OCI-LY3 (cell line): ENCODE measurements at regions not wholly inside any gene's neighbourhood (a gene's known extent, or its start where the extent isn't known, plus 50 kb on each side); places are given as distances from the start of the nearest gene placed in this dataset.

Experiments used
- H2AFZ ChIP-seq: fragments of 200-600, 300-600 bp; shearing (Covaris generic); 2 replicates; pipeline ENCODE4 v1.6.0; 2014; ENCODE audit warnings: antibody characterized with exemption, low read depth, low read length
- H3K27ac ChIP-seq: fragments of 200-600, 300-600 bp; sonication (generic); 2 replicates; pipeline ENCODE4 v1.5.1; 2014; ENCODE audit warnings: mild to moderate bottlenecking, low read length, moderate library complexity, mixed read lengths
- H3K27me3 ChIP-seq: fragments of 200-600, 300-600 bp; sonication (generic); 2 replicates; pipeline ENCODE4 v1.6.1; 2014; ENCODE audit warnings: low read depth, low read length, mixed read lengths
- H3K36me3 ChIP-seq: fragments of 200-600, 300-600 bp; sonication (generic); replicated peaks from 2 replicates; pipeline ENCODE3; 2014; ENCODE audit warnings: low read depth, low read length, mixed read lengths
- H3K4me1 ChIP-seq: fragments of 300-600, 200-600 bp; sonication (generic); 2 replicates; pipeline ENCODE4 v1.6.1; 2014; ENCODE audit warnings: low read length, mixed read lengths
- H3K4me2 ChIP-seq: fragments of 200-600, 300-600 bp; sonication (generic); 2 replicates; pipeline ENCODE4 v1.6.1; 2014; ENCODE audit warnings: low read length, mixed read lengths
- H3K4me3 ChIP-seq: fragments of 300-600, 200-600 bp; sonication (generic); 2 replicates; pipeline ENCODE4 v1.5.1; 2014; ENCODE audit warnings: antibody characterized with exemption, mild to moderate bottlenecking, low read length, moderate library complexity
- H3K79me2 ChIP-seq: fragments of 300-600, 200-600 bp; shearing (Covaris generic); 2 replicates; pipeline ENCODE4 v1.6.1; 2014; ENCODE audit warnings: mild to moderate bottlenecking, low read length, mixed read lengths
- H3K9ac ChIP-seq: fragments of 300-600, 200-600 bp; shearing (Covaris generic); 2 replicates; pipeline ENCODE4 v1.6.0; 2014; ENCODE audit warnings: mild to moderate bottlenecking, low read length, moderate library complexity
- H3K9me3 ChIP-seq: fragments of 200-600, 300-600 bp; shearing (Covaris generic); 2 replicates; pipeline ENCODE4 v1.6.1; 2014; ENCODE audit warnings: low read length, mixed read lengths; ENCODE audit not compliant: insufficient read depth
- H4K20me1 ChIP-seq: fragments of 200-600, 300-600 bp; sonication (generic); 2 replicates; pipeline ENCODE4 v1.6.1; 2016; ENCODE audit warnings: low read length, mixed read lengths; ENCODE audit not compliant: insufficient read depth
- EZH2phosphoT487 ChIP-seq: fragments of 200-600 bp; shearing (Covaris generic); IDR thresholded peaks from 2 replicates; pipeline ENCODE4 v1.6.1; 2018; ENCODE audit warnings: antibody characterized with exemption, mixed run types, low read depth
- TF ChIP-seq, protein P1 (sequence below): fragments of 200-600, 300-600 bp; sonication (generic); IDR thresholded peaks from 2 replicates; pipeline ENCODE4 v1.5.1; 2014; ENCODE audit warnings: antibody characterized with exemption, low read length, low read depth

DNA sequence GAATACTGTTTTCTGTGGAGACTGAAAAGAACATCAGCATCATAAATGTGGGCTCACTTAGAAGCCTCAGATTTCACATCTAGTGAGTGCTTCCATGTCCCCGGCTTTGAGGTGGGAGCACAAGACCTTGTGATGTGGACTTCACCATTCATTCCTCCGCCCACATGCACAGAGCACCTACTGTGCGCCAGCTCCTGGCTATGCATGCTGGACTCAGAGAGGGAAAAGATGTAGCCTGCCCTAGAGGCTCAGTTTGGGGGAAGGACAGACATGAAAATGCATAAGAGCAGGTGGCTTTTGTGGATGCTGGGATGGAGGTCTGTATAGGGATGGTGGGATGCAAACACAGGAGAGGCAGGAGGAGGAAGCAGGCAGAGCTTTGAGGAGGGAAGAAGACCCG lies 65.0 kb downstream of the SERPINA3 start:
- Histone ChIP-seq H3K9me3 (no peaks in the 10 kb centered on the region), H3K4me1 (no peaks in the 10 kb centered on the region), H3K4me2 (no peak overlapping the region), H4K20me1 (no peaks in the 10 kb centered on the region), H3K4me3 (no peak overlapping the region), H2AFZ (no peak overlapping the region), H3K27me3 (peaks cover 9% of the 10 kb centered on the region), H3K36me3 (no peaks in the 10 kb centered on the region), H3K27ac (no peak overlapping the region), H3K79me2 (no peaks in the 10 kb centered on the region), H3K9ac (no peak overlapping the region)
- TF ChIP-seq, protein P1, sequence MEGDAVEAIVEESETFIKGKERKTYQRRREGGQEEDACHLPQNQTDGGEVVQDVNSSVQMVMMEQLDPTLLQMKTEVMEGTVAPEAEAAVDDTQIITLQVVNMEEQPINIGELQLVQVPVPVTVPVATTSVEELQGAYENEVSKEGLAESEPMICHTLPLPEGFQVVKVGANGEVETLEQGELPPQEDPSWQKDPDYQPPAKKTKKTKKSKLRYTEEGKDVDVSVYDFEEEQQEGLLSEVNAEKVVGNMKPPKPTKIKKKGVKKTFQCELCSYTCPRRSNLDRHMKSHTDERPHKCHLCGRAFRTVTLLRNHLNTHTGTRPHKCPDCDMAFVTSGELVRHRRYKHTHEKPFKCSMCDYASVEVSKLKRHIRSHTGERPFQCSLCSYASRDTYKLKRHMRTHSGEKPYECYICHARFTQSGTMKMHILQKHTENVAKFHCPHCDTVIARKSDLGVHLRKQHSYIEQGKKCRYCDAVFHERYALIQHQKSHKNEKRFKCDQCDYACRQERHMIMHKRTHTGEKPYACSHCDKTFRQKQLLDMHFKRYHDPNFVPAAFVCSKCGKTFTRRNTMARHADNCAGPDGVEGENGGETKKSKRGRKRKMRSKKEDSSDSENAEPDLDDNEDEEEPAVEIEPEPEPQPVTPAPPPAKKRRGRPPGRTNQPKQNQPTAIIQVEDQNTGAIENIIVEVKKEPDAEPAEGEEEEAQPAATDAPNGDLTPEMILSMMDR: no peak
- no peak for TF ChIP-seq EZH2phosphoT487

DNA sequence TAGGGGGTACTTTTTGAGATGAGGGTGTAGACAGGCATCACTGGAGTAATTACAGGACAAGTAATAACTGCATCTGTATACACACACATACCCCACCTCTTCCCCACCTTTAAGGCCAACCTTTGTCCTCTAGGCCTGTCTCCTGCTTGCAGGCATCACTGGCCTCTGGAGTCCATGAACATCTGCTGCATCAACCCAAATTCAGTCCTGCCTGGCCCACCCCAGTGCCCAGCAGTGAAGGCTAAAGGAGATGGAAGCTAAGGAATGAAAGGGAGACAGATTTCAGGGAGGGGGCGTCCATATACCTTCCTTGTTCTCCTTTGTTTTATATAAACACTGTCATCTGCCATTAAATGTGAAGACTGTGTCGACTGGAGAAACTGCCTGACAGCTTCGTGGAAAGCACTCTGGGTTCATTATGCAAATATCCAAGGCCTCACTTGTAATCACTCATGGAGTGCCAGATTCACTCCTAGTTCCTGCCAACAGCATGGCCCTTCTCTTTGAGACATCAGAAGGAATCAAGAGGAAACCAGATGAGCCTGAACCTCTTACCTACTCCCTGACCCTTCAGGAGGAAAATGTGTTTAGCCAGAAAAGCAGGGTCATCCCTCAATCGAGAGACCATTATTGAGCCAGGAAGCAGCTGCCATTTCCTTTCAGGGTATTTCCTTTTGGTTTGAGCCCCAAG lies 64.4 kb downstream of the SERPINA3 start:
- Histone ChIP-seq H3K79me2 (no peaks in the 10 kb centered on the region), H3K4me1 (no peaks in the 10 kb centered on the region)
- no peak for TF ChIP-seq EZH2phosphoT487
- TF ChIP-seq, protein P1: no peak

DNA sequence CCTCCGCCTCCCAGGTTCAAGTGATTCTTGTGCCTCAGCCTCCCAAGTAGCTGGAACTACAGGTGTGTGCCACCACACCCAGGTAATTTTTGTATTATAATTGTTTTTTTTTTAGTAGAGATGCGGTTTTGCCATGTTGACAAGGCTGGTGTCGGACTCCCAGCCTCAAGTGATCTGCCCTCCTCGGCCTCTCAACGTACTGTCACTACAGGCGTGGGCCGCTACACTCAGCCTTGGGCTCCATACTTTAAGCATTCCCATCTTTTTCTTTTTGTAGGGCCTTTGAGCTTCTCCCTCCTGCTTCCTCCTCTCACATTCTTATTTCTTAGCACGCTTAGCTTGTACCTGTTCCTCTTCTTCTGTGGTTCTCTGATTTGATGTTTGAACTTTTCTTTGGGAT lies 62.8 kb downstream of the SERPINA3 start:
- Histone ChIP-seq H4K20me1 (no peaks in the 10 kb centered on the region), H3K36me3 (no peaks in the 10 kb centered on the region), H3K4me3 (no peak overlapping the region), H2AFZ (no peak overlapping the region), H3K27me3 (peaks cover 9% of the 10 kb centered on the region), H3K27ac (no peak overlapping the region), H3K79me2 (no peaks in the 10 kb centered on the region), H3K9ac (no peak overlapping the region), H3K9me3 (no peaks in the 10 kb centered on the region), H3K4me1 (no peaks in the 10 kb centered on the region), H3K4me2 (no peak overlapping the region)
- TF ChIP-seq, protein P1: no peak
- TF ChIP-seq EZH2phosphoT487: no peak

More for the DNA sequence above, 64.4 kb downstream of the SERPINA3 start:
- H3K9ac ChIP-seq: no peak overlapping the region
- no peak overlapping the region for H3K4me3 ChIP-seq
- no peak overlapping the region for H3K4me2 ChIP-seq
- no peaks in the 10 kb centered on the region for H4K20me1 ChIP-seq
- H3K36me3 ChIP-seq: no peaks in the 10 kb centered on the region
- peaks cover 9% of the 10 kb centered on the region for H3K27me3 ChIP-seq
- H2AFZ ChIP-seq: no peak overlapping the region
- no peak overlapping the region for H3K27ac ChIP-seq
- no peaks in the 10 kb centered on the region for H3K9me3 ChIP-seq

DNA sequence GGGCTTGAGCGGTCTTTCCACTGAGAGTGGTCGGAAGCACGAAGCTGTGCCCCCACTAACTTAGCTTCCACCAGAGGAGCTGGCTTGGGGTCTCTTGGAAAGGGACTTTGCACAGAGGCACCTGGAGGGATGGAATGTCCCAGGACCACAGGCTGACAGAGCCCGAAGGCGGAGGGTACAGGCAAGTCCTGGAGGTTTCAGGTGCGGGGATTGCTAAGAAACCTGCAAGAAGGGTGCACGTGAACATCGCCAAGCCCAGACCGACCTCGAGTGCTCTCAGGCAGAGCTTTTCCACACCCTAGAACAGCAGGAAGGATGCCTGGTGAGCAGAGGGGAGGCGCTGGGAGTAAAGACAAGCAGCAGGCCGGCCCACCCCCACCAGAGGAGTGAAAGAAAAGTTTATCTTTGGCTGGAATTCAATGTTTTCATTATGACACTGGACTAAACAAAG lies 61.6 kb downstream of the SERPINA3 start:
- H3K9ac ChIP-seq: no peak overlapping the region
- no peak overlapping the region for H2AFZ ChIP-seq
- H3K27me3 ChIP-seq: peaks cover 9% of the 10 kb centered on the region
- H3K4me2 ChIP-seq: no peak overlapping the region
- H3K79me2 ChIP-seq: no peaks in the 10 kb centered on the region
- TF ChIP-seq EZH2phosphoT487: no peak
- TF ChIP-seq, protein P1: no peak
- no peaks in the 10 kb centered on the region for H4K20me1 ChIP-seq
- no peak overlapping the region for H3K27ac ChIP-seq
- H3K4me3 ChIP-seq: no peak overlapping the region
- H3K36me3 ChIP-seq: no peaks in the 10 kb centered on the region
- H3K4me1 ChIP-seq: no peaks in the 10 kb centered on the region
- H3K9me3 ChIP-seq: no peaks in the 10 kb centered on the region
